Liver (tissue), 8 donors: ENCODE measurements at regions not wholly inside any gene's neighbourhood (a gene's known extent, or its start where the extent isn't known, plus 50 kb on each side); places are given as distances from the start of the nearest gene placed in this dataset.

Source experiments
- DNase-seq: peaks from one replicate; pipeline ENCODE4 v3.0.0-alpha.2; 2017; ENCODE audit warnings: low spot score
- H3K27ac ChIP-seq, 2 donors: one replicate each; pipeline ENCODE4 v1.7.0; 2013; ENCODE audit warnings: inconsistent platforms in 2 of 2, low read length in 2 of 2, control low read depth in 1 of 2, low read depth in 1 of 2, mild to moderate bottlenecking in 1 of 2
- H3K27me3 ChIP-seq, 4 donors: one replicate each; pipeline versions ENCODE4 v1.6.1 to v1.7.0; 2013; ENCODE audit warnings: low read length in 3 of 4, inconsistent platforms in 1 of 4, mild to moderate bottlenecking in 1 of 4, moderate library complexity in 1 of 4; ENCODE audit not compliant: control insufficient read depth in 4 of 4, insufficient read depth in 4 of 4
- H3K36me3 ChIP-seq, 4 donors: one replicate each; pipeline versions ENCODE4 v1.6.1 to v1.7.0; 2013; ENCODE audit warnings: low read length in 3 of 4, mild to moderate bottlenecking in 3 of 4, low read depth in 1 of 4, moderate library complexity in 1 of 4; ENCODE audit not compliant: control insufficient read depth in 4 of 4, insufficient read depth in 3 of 4
- H3K4me1 ChIP-seq, 4 donors: one replicate each; pipeline versions ENCODE4 v1.6.1 to v1.7.0; 2013; ENCODE audit warnings: low read length in 3 of 4, mild to moderate bottlenecking in 3 of 4, moderate library complexity in 1 of 4; ENCODE audit not compliant: control insufficient read depth in 4 of 4, insufficient read depth in 4 of 4
- H3K4me3 ChIP-seq, 3 donors: one replicate each; pipeline versions ENCODE4 v1.6.1 to v1.7.0; 2013; ENCODE audit warnings: low read length in 3 of 3, control low read depth in 1 of 3, low read depth in 1 of 3, mild to moderate bottlenecking in 1 of 3
- H3K9ac ChIP-seq, 2 donors: one replicate each; pipeline ENCODE4 v1.7.0; 2013; ENCODE audit warnings: low read length in 2 of 2, mild to moderate bottlenecking in 2 of 2, moderate library complexity in 2 of 2, control low read depth in 1 of 2, low read depth in 1 of 2
- H3K9me3 ChIP-seq, 4 donors: one replicate each; pipeline versions ENCODE4 v1.6.1 to v1.7.0; 2013; ENCODE audit warnings: low read length in 3 of 4; ENCODE audit not compliant: control insufficient read depth in 4 of 4
- EGR1 ChIP-seq, 2 donors: IDR thresholded peaks; 2 replicates each; pipeline ENCODE4 v1.6.1; 2016 to 2018; ENCODE audit warnings: antibody characterized with exemption in 2 of 2, low read depth in 2 of 2
- FOXA1 ChIP-seq: IDR thresholded peaks from 2 replicates; pipeline ENCODE4 v1.6.1; 2016; ENCODE audit warnings: antibody characterized with exemption
- FOXA2 ChIP-seq: IDR thresholded peaks from 2 replicates; pipeline ENCODE4 v1.6.1; 2016; ENCODE audit warnings: antibody characterized with exemption
- GABPA ChIP-seq, 2 donors: IDR thresholded peaks in 1 of 2; conservative IDR thresholded peaks in 1 of 2; 2 replicates each; pipeline ENCODE4 v1.6.1; 2016; ENCODE audit warnings: antibody characterized with exemption in 2 of 2, mild to moderate bottlenecking in 1 of 2, moderate library complexity in 1 of 2
- HNF4A ChIP-seq, 2 donors: conservative IDR thresholded peaks; 2 replicates each; pipeline ENCODE4 v1.6.1; 2016; ENCODE audit warnings: antibody characterized with exemption in 2 of 2, mild to moderate bottlenecking in 2 of 2
- HNF4G ChIP-seq: IDR thresholded peaks from 2 replicates; pipeline ENCODE4 v1.6.1; 2016; ENCODE audit warnings: antibody characterized with exemption
- NR2F2 ChIP-seq: IDR thresholded peaks from 2 replicates; pipeline ENCODE4 v1.6.1; 2016; ENCODE audit warnings: antibody characterized with exemption
- RAD21 ChIP-seq, 2 donors: IDR thresholded peaks; 2 replicates each; pipeline ENCODE4 v1.6.1; 2016; ENCODE audit warnings: antibody characterized with exemption in 2 of 2, mild to moderate bottlenecking in 2 of 2
- RXRA ChIP-seq, 2 donors: IDR thresholded peaks; 2 replicates each; pipeline ENCODE4 v1.6.1; 2017 to 2018; ENCODE audit warnings: antibody characterized with exemption in 2 of 2, mild to moderate bottlenecking in 1 of 2
- SP1 ChIP-seq: IDR thresholded peaks from 2 replicates; pipeline ENCODE4 v1.6.1; 2018; ENCODE audit warnings: antibody characterized with exemption, mild to moderate bottlenecking
- TAF1 ChIP-seq: conservative IDR thresholded peaks from 2 replicates; pipeline ENCODE4 v1.6.1; 2016; ENCODE audit warnings: antibody characterized with exemption, mild to moderate bottlenecking
- WGBS: extraction: QIAGEN DNeasy Blood & Tissue Kit; methylation state at CpG from one replicate; pipeline ENCODE4 v1.1.7; 2013; 5-methylcytosine and 5-hydroxymethylcytosine counted together
- TF ChIP-seq, protein P1 (sequence below): fragments of 150-350 bp; IDR thresholded peaks from 2 replicates; pipeline ENCODE4 v1.5.1; 2017; ENCODE audit warnings: improper control_type of control experiment, low read depth, low read length; ENCODE audit not compliant: missing input control
- TF ChIP-seq, protein P2 (sequence below): IDR thresholded peaks from 2 replicates; pipeline ENCODE4 v1.6.1; 2016; ENCODE audit warnings: antibody characterized with exemption, mild to moderate bottlenecking
- TF ChIP-seq, protein P3 (sequence below): IDR thresholded peaks from 2 replicates; pipeline ENCODE4 v1.6.1; 2016; ENCODE audit warnings: antibody characterized with exemption
- TF ChIP-seq, protein P4 (sequence below): IDR thresholded peaks from 2 replicates; pipeline ENCODE4 v1.6.1; 2016; ENCODE audit warnings: antibody characterized with exemption
- donor health status: healthy.
- donor health status: healthy.
- donor health status: healthy.
- donor health status: healthy.
- donor health status: healthy.

DNA sequence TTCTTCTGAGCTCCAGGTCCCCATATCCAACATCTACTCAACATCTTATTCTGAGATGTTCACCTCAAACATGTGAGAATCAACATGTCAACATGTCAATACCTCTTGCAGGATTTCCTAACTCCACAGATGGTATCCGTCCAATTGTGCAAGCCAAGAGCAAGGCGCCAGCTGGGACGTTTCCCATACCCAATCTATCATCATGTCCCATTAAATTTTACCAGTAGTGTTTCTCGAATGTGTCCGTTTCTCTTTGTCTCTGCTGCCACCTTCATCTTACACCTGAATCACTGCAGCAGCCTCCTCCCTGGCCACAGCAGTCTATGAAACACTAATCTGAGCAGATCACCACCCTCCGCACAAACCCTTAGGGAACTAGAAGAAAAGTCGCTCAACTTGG is 78.0 kb upstream of the RPS6KA2 start:
- H3K4me1 ChIP-seq = peaks cover 0 to 11% (median 1%) of the 10 kb centered on the region in 4 donors
- TF ChIP-seq FOXA2 (no peak), RAD21 (IDR thresholded peaks at IDR 0.05) (peak in 1 of 2 donors; percentile 12)
- no peak overlapping the region for H3K4me3 ChIP-seq
- H3K27ac ChIP-seq = no peak overlapping the region
- no peaks in the 10 kb centered on the region for H3K27me3 ChIP-seq
- no peak for DNase-seq
- 56% methylated on average over 7 of the region's 7 CpGs for WGBS
- no peak overlapping the region for H3K9ac ChIP-seq
- no peaks in the 10 kb centered on the region for H3K9me3 ChIP-seq
- H3K36me3 ChIP-seq = no peaks in the 10 kb centered on the region

DNA sequence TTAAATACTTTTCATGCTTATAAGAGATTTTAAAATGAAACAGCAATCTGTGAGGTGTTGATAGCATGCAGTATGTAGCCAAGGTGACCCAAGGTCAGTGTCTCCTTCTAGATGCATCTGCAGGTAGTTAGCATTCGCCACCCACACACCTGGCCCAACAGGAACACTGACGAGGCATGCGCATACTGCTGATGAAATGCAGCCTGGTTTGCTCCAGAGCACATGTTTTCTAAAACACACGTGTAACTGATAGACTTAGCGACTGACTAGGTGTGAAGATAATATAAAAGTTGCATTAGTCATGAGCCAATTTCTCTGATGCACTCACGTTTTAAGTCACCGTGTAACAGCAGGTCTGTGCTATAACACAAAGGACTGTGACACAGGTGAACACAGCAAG is 77.1 kb upstream of the RPS6KA2 start:
- no peaks in the 10 kb centered on the region for H3K27me3 ChIP-seq
- no peak for TF ChIP-seq EGR1 (IDR thresholded peaks at IDR 0.05; ENCODE audit: low read depth in 2 of 2)
- TF ChIP-seq SP1 = no peak
- no peak for TF ChIP-seq HNF4G
- TF ChIP-seq HNF4A (conservative IDR thresholded peaks at IDR 0.05) = no peak
- no peak for TF ChIP-seq RXRA (IDR thresholded peaks at IDR 0.05)
- TF ChIP-seq NR2F2 = no peak
- TF ChIP-seq, protein P1, sequence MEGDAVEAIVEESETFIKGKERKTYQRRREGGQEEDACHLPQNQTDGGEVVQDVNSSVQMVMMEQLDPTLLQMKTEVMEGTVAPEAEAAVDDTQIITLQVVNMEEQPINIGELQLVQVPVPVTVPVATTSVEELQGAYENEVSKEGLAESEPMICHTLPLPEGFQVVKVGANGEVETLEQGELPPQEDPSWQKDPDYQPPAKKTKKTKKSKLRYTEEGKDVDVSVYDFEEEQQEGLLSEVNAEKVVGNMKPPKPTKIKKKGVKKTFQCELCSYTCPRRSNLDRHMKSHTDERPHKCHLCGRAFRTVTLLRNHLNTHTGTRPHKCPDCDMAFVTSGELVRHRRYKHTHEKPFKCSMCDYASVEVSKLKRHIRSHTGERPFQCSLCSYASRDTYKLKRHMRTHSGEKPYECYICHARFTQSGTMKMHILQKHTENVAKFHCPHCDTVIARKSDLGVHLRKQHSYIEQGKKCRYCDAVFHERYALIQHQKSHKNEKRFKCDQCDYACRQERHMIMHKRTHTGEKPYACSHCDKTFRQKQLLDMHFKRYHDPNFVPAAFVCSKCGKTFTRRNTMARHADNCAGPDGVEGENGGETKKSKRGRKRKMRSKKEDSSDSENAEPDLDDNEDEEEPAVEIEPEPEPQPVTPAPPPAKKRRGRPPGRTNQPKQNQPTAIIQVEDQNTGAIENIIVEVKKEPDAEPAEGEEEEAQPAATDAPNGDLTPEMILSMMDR = no peak
- TF ChIP-seq, protein P2, sequence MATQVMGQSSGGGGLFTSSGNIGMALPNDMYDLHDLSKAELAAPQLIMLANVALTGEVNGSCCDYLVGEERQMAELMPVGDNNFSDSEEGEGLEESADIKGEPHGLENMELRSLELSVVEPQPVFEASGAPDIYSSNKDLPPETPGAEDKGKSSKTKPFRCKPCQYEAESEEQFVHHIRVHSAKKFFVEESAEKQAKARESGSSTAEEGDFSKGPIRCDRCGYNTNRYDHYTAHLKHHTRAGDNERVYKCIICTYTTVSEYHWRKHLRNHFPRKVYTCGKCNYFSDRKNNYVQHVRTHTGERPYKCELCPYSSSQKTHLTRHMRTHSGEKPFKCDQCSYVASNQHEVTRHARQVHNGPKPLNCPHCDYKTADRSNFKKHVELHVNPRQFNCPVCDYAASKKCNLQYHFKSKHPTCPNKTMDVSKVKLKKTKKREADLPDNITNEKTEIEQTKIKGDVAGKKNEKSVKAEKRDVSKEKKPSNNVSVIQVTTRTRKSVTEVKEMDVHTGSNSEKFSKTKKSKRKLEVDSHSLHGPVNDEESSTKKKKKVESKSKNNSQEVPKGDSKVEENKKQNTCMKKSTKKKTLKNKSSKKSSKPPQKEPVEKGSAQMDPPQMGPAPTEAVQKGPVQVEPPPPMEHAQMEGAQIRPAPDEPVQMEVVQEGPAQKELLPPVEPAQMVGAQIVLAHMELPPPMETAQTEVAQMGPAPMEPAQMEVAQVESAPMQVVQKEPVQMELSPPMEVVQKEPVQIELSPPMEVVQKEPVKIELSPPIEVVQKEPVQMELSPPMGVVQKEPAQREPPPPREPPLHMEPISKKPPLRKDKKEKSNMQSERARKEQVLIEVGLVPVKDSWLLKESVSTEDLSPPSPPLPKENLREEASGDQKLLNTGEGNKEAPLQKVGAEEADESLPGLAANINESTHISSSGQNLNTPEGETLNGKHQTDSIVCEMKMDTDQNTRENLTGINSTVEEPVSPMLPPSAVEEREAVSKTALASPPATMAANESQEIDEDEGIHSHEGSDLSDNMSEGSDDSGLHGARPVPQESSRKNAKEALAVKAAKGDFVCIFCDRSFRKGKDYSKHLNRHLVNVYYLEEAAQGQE = no peak
- TF ChIP-seq, protein P3, sequence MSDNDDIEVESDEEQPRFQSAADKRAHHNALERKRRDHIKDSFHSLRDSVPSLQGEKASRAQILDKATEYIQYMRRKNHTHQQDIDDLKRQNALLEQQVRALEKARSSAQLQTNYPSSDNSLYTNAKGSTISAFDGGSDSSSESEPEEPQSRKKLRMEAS = no peak
- TF ChIP-seq RAD21 (IDR thresholded peaks at IDR 0.05) = no peak
- DNase-seq = no peak
- no peaks in the 10 kb centered on the region for H3K36me3 ChIP-seq
- H3K9me3 ChIP-seq = no peaks in the 10 kb centered on the region
- H3K4me3 ChIP-seq = no peak overlapping the region
- no peak overlapping the region for H3K27ac ChIP-seq
- H3K4me1 ChIP-seq = peaks cover 0 to 11% (median 1%) of the 10 kb centered on the region in 4 donors
- H3K9ac ChIP-seq = no peak overlapping the region
- 80% methylated on average over 7 of the region's 7 CpGs for WGBS

DNA sequence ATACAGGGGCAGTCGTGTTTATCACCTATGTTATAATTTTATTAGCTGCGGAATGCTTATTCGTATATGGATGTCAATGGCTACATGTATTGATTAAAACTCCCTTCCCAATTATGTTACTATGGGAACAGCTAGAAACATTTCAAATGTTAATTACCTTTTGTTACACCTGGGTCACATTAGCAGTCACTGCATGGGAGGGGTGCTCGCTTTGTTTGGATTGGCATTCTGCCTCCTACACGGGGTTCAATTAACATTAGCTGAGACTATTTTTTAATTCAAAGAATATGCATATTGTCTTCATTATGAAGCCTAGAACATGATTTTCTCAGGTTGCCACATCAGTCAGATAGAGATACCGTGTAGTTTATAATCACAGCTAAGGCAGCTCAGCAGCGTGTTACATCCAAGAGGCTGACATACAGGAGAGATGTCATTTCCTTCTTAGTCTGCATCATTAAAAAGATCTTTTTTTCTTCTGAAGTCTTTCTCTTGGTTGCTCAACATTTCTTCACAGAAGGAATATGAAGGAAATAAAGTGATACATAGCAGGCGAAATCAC is 76.2 kb upstream of the RPS6KA2 start:
- DNase-seq = no peak
- H3K27ac ChIP-seq = no peak overlapping the region
- no peak for TF ChIP-seq HNF4A (conservative IDR thresholded peaks at IDR 0.05)
- no peak for TF ChIP-seq TAF1
- TF ChIP-seq, protein P3 = no peak
- TF ChIP-seq, protein P4, sequence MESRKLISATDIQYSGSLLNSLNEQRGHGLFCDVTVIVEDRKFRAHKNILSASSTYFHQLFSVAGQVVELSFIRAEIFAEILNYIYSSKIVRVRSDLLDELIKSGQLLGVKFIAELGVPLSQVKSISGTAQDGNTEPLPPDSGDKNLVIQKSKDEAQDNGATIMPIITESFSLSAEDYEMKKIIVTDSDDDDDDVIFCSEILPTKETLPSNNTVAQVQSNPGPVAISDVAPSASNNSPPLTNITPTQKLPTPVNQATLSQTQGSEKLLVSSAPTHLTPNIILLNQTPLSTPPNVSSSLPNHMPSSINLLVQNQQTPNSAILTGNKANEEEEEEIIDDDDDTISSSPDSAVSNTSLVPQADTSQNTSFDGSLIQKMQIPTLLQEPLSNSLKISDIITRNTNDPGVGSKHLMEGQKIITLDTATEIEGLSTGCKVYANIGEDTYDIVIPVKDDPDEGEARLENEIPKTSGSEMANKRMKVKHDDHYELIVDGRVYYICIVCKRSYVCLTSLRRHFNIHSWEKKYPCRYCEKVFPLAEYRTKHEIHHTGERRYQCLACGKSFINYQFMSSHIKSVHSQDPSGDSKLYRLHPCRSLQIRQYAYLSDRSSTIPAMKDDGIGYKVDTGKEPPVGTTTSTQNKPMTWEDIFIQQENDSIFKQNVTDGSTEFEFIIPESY = no peak
- TF ChIP-seq HNF4G = no peak
- no peak for TF ChIP-seq RXRA (IDR thresholded peaks at IDR 0.05)
- no peak for TF ChIP-seq RAD21 (IDR thresholded peaks at IDR 0.05)
- TF ChIP-seq EGR1 (IDR thresholded peaks at IDR 0.05; ENCODE audit: low read depth in 2 of 2) = no peak
- no peak for TF ChIP-seq GABPA (IDR thresholded peaks at IDR 0.05 in 1 of 2, conservative IDR thresholded peaks at IDR 0.05 in 1 of 2)
- TF ChIP-seq FOXA1 = no peak
- TF ChIP-seq, protein P2 = no peak
- H3K4me1 ChIP-seq = peaks cover 0 to 11% (median 1%) of the 10 kb centered on the region in 4 donors
- no peak overlapping the region for H3K9ac ChIP-seq
- H3K9me3 ChIP-seq = no peaks in the 10 kb centered on the region
- H3K27me3 ChIP-seq = no peaks in the 10 kb centered on the region
- H3K36me3 ChIP-seq = no peaks in the 10 kb centered on the region
- WGBS = 71% methylated on average over 8 of the region's 8 CpGs
- H3K4me3 ChIP-seq = no peak overlapping the region
